GM19468 (cell line): ENCODE measurements at regions not wholly inside any gene's neighbourhood (a gene's known extent, or its start where the extent isn't known, plus 50 kb on each side); places are given as distances from the start of the nearest gene placed in this dataset.

Source experiments
- ATAC-seq: cut with Tn5 transposase; IDR thresholded peaks from one replicate; pipeline ENCODE4 v1.9.1; 2021; ENCODE audit warnings: mild to moderate bottlenecking, moderate library complexity, moderate number of reproducible peaks; ENCODE audit not compliant: unreplicated experiment; ENCODE audit errors: extremely low read depth

- peak; percentile 44 for ATAC-seq
These were observed 237.5 kb downstream of the BCOR start for GRCh38 chrX:39859991-39860861.

GRCh38 chrX:39862963-39863362 lies 234.8 kb downstream of the BCOR start:
- no peak for ATAC-seq

GRCh38 chrX:39866229-39866628 lies 231.5 kb downstream of the BCOR start:
- no peak for ATAC-seq

- ATAC-seq = no peak
These were observed 227.7 kb downstream of the BCOR start for GRCh38 chrX:39869846-39870601.

- no peak for ATAC-seq
These were observed 226.1 kb downstream of the BCOR start for GRCh38 chrX:39871648-39872047.

GRCh38 chrX:39873117-39873516 lies 224.6 kb downstream of the BCOR start:
- no peak for ATAC-seq

GRCh38 chrX:39874202-39874816 lies 223.4 kb downstream of the BCOR start:
- ATAC-seq = peak; percentile 93

GRCh38 chrX:39875834-39876628 lies 221.7 kb downstream of the BCOR start:
- ATAC-seq = no peak

GRCh38 chrX:39877905-39878304 lies 219.9 kb downstream of the BCOR start:
- no peak for ATAC-seq

- no peak for ATAC-seq
These were observed 214.1 kb downstream of the BCOR start for GRCh38 chrX:39883666-39884065.

GRCh38 chrX:39886282-39886681 lies 211.5 kb downstream of the BCOR start:
- ATAC-seq = no peak

GRCh38 chrX:39888730-39889129 lies 209.0 kb downstream of the BCOR start:
- no peak for ATAC-seq

- no peak for ATAC-seq
These were observed 208.1 kb downstream of the BCOR start for GRCh38 chrX:39889704-39890103.

- ATAC-seq = no peak
These were observed 207.0 kb downstream of the BCOR start for GRCh38 chrX:39890807-39891206.

- no peak for ATAC-seq
These were observed 206.0 kb downstream of the BCOR start for GRCh38 chrX:39891781-39892180.

- ATAC-seq = peak; percentile 38
These were observed 204.1 kb downstream of the BCOR start for GRCh38 chrX:39893417-39894338.

GRCh38 chrX:39894683-39895082 lies 203.1 kb downstream of the BCOR start:
- ATAC-seq = no peak

GRCh38 chrX:39895218-39896110 lies 202.3 kb downstream of the BCOR start:
- no peak for ATAC-seq
